ENCODE measurements at regions not wholly inside any gene's neighbourhood (a gene's known extent, or its start where the extent isn't known, plus 50 kb on each side); places are given as distances from the start of the nearest gene placed in this dataset.

GRCh38 chr15:38899300-38899699 lies 334.7 kb upstream of the RASGRP1 start:
- TF ChIP-seq CTCF (IDR thresholded peaks at IDR 0.05), result no peak

GRCh38 chr15:38904298-38904697 lies 339.7 kb upstream of the RASGRP1 start:
- TF ChIP-seq CTCF (IDR thresholded peaks at IDR 0.05), result no peak

DNA sequence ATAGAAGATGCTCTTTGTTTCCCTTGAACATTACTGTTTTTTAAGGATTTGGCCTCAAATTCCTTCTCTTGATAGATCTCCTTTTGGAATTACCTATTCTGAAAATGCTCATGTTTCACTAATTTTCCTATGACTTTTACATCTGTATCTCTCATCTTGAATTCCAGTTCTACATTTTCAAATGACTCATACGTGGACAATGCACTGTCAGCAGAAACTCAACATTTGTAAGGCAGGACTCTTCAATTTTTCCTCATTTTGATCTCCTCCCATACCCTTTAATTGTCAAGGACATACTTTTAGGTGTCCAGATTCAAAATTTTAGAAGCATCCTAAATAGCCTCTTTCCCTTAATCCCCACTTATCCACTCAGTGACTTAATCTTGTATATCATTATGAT lies 341.0 kb upstream of the RASGRP1 start:
- TF ChIP-seq CTCF (IDR thresholded peaks at IDR 0.05), result no peak

GRCh38 chr15:38920966-38921365 lies 356.4 kb upstream of the RASGRP1 start:
- no peak for TF ChIP-seq CTCF (IDR thresholded peaks at IDR 0.05)

DNA sequence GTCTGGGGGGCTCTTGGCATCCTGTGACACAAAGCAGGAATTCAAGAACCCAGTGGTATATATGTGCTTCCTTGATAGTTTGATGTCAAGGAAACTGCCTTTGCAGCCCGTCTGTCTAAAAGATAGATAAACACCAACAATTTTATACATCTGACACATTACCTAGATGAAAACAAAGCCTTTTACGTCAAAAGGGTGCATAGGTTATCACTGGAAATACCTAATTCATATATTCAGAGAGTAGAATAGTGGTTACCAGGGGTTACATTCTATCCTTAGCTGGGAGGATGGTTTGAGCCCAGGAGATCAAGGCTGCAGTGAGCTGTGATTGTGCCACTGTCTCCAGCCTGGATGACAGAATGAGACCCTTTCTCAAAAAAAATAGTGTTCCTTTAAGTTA lies 356.9 kb upstream of the RASGRP1 start:
- no peak for TF ChIP-seq CTCF (IDR thresholded peaks at IDR 0.05)

DNA sequence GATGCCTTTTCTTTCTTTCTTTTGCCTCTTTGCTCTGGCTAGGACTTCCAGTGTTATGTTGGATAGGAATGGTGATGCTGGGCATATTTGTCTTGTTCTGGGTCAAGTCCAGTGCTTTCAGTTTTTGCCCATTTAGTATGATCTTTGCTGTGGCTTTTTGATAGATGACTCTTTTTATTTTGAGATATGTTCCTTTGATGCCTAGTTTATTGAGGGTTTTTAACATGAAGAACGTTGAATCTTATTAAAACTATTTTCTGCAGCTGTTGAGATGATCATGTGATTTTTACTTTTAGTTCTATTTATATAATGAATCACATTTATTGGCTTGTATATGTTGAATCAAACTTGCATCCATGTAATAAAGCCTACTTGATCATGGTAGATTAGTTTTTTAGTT lies 363.8 kb upstream of the RASGRP1 start:
- no peak for TF ChIP-seq CTCF (IDR thresholded peaks at IDR 0.05)

DNA sequence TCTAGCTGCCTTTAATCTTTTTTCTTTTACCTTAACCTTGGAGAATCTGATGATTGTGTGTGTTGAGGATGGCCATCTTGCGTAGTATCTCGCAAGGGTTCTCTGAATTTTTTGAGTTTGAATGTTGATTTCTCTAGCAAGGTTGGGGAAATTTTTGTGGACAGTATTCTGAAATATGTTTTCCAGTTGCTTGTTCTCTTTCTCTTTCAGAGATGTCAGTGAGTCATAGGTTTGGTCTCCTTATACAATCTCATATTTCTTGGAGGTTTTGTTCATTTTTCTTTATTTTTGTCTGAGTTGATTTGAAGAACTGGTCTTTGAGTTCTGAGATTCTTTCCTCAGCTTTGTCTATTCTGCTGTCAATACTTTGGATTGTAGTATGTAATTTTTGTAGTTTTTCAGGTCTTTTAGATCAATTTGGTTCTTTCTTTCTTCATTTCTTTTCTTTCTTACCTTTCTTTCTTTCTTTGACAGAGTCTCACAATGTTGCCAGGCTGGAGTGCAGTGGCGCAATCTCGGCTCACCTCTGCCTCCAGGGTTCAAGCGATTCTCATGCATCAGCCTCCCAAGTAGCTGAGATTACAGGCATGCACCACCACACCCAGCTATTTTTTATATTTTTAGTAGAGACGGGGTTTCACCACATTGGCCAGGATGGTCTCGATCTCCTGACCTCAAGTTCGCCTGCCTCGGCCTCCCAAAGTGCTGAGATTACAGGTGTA lies 366.4 kb upstream of the RASGRP1 start:
- TF ChIP-seq CTCF (IDR thresholded peaks at IDR 0.05), result no peak

All from LNCAP (cell line).